GM12878 (cell line): ENCODE measurements at regions not wholly inside any gene's neighbourhood (a gene's known extent, or its start where the extent isn't known, plus 50 kb on each side); places are given as distances from the start of the nearest gene placed in this dataset.

Experiments
- ATAC-seq: fragments of 200-7000 bp; cut with Tn5 transposase; 3 replicates; pipeline ENCODE4 v1.9.1; 2020; ENCODE audit warnings: mild to moderate bottlenecking, moderate library complexity
- BruUV-seq: library from RNA; stranded (reverse); fragments of 400-500 nt; replicated peaks from 2 replicates; lab custom pipeline; 2021; lab: Mats Ljungman, UMichigan
- CTCF ChIA-PET: fragments of 300-600 bp; sonication (Branson Sonifier 250); formaldehyde crosslinking; extraction: SDS; loops from one replicate; lab custom pipeline; 2021; ENCODE audit warnings: inconsistent platforms; lab: Yijun Ruan, JAX
- POLR2A ChIA-PET: fragments of 350-600 bp; formaldehyde crosslinking; extraction: SDS; loops from one replicate; lab custom pipeline; 2021; ENCODE audit warnings: inconsistent platforms; lab: Charles Lee
- RAD21 ChIA-PET: fragments of 300-600 bp; sonication (Branson Sonifier 250); formaldehyde crosslinking; loops from one replicate; lab custom pipeline; 2023; ENCODE audit warnings: antibody characterized with exemption; ENCODE audit not compliant: unreplicated experiment; lab: Charles Lee
- SMC1A ChIA-PET: fragments of 300-600 bp; sonication (Branson Sonifier 250); formaldehyde crosslinking; loops from one replicate; lab custom pipeline; 2023; ENCODE audit not compliant: unreplicated experiment, uncharacterized antibody; lab: Charles Lee
- DNase-seq: peaks from one replicate; pipeline ENCODE4 v3.0.0-alpha.2; 2011; ENCODE audit warnings: low read depth, low spot score
- FAIRE-seq: peaks from 3 replicates; lab custom pipeline; 2011; peaks lifted over from hg19 to GRCh38; lab: Jason Lieb, UNC
- H2AFZ ChIP-seq: 2 replicates; pipeline ENCODE4 v1.6.0; 2011; ENCODE audit warnings: low read depth, low read length, control low read depth; ENCODE audit not compliant: control insufficient read depth
- H3K27ac ChIP-seq: 2 replicates; pipeline ENCODE4 v1.5.1; 2011; ENCODE audit warnings: control low read depth; ENCODE audit not compliant: control insufficient read depth, insufficient read depth
- H3K27me3 ChIP-seq, 2 experiments: replicated peaks in 1 of 2; 2 replicates each; pipeline versions ENCODE4 v1.6.0 to v1.6.1; 2011; ENCODE audit warnings: low read length in 1 of 2; ENCODE audit not compliant: control insufficient read depth in 2 of 2, insufficient read depth in 2 of 2
- H3K36me3 ChIP-seq, 2 experiments: 2 replicates each; pipeline ENCODE4 v1.5.1; 2011; ENCODE audit warnings: low read length in 1 of 2; ENCODE audit not compliant: control insufficient read depth in 2 of 2, insufficient read depth in 2 of 2
- H3K4me1 ChIP-seq: 2 replicates; pipeline ENCODE4 v1.6.1; 2011; ENCODE audit warnings: mild to moderate bottlenecking, low read length, moderate library complexity, mixed read lengths; ENCODE audit not compliant: control insufficient read depth, insufficient read depth
- H3K4me2 ChIP-seq: 2 replicates; pipeline ENCODE4 v1.6.0; 2011; ENCODE audit warnings: control low read depth; ENCODE audit not compliant: control insufficient read depth, insufficient read depth
- H3K4me3 ChIP-seq: fragments of 200-600 bp; sonication (generic); 2 replicates; pipeline ENCODE4 v1.5.1; 2016
- H3K79me2 ChIP-seq: 2 replicates; pipeline ENCODE4 v1.6.0; 2011; ENCODE audit warnings: low read length; ENCODE audit not compliant: control insufficient read depth, insufficient read depth
- H3K9ac ChIP-seq: 2 replicates; pipeline ENCODE4 v1.8.0; 2011; ENCODE audit warnings: low read length, control low read depth, mixed read lengths; ENCODE audit not compliant: control insufficient read depth, insufficient read depth
- H3K9me3 ChIP-seq: replicated peaks from 3 replicates; pipeline ENCODE4 v1.5.1; 2011; ENCODE audit warnings: mild to moderate bottlenecking, low read length; ENCODE audit not compliant: control insufficient read depth, insufficient read depth
- H4K20me1 ChIP-seq: 2 replicates; pipeline ENCODE4 v1.6.0; 2011; ENCODE audit not compliant: control insufficient read depth, insufficient read depth
- BHLHE40 ChIP-seq, 2 experiments: fragments of 450-650 bp in 1 of 2; IDR thresholded peaks; 2 replicates each; pipeline ENCODE4 v1.6.1; 2011 to 2017; ENCODE audit warnings: low read depth in 2 of 2, borderline replicate concordance in 1 of 2, improper control_type of control experiment in 1 of 2, low read length in 1 of 2, mild to moderate bottlenecking in 1 of 2
- CBX3 ChIP-seq: fragments of 200-600 bp; sonication (generic); IDR thresholded peaks from 2 replicates; pipeline ENCODE4 v1.6.1; 2016; ENCODE audit warnings: low read depth, borderline replicate concordance
- ELK1 ChIP-seq: IDR thresholded peaks from 2 replicates; pipeline ENCODE4 v1.6.1; 2012; ENCODE audit warnings: low read depth, low read length, improper control_type of control experiment
- FOXM1 ChIP-seq: IDR thresholded peaks from 2 replicates; pipeline ENCODE4 v1.6.1; 2012; ENCODE audit warnings: low read depth, mild to moderate bottlenecking, inconsistent platforms, low read length, moderate library complexity
- RB1 ChIP-seq: fragments of 450-650 bp; formaldehyde crosslinking; IDR thresholded peaks from 2 replicates; pipeline ENCODE4 v1.6.1; 2017; ENCODE audit warnings: mild to moderate bottlenecking, borderline replicate concordance
- RBBP5 ChIP-seq: fragments of 200-600 bp; sonication (generic); conservative IDR thresholded peaks from 2 replicates; pipeline ENCODE4 v1.6.1; 2016
- RCOR1 ChIP-seq: conservative IDR thresholded peaks from 2 replicates; pipeline ENCODE4 v1.6.1; 2012; ENCODE audit warnings: low read depth, low read length, improper control_type of control experiment
- REST ChIP-seq: IDR thresholded peaks from 2 replicates; pipeline ENCODE4 v1.6.1; 2012; ENCODE audit warnings: mild to moderate bottlenecking, low read depth, low read length
- SMC3 ChIP-seq: IDR thresholded peaks from 2 replicates; pipeline ENCODE4 v1.6.1; 2011; ENCODE audit warnings: low read length, improper control_type of control experiment, borderline replicate concordance
- USF2 ChIP-seq: IDR thresholded peaks from 2 replicates; pipeline ENCODE4 v1.6.1; 2011; ENCODE audit warnings: low read depth, low read length, improper control_type of control experiment, borderline replicate concordance
- ZNF592 ChIP-seq: fragments of 450-650 bp; IDR thresholded peaks from 2 replicates; pipeline ENCODE4 v1.6.1; 2017; ENCODE audit warnings: mild to moderate bottlenecking, moderate library complexity
- ZSCAN29 ChIP-seq: fragments of 450-650 bp; IDR thresholded peaks from 2 replicates; pipeline ENCODE4 v1.6.1; 2017; ENCODE audit warnings: mild to moderate bottlenecking, moderate library complexity
- ZZZ3 ChIP-seq: IDR thresholded peaks from 2 replicates; pipeline ENCODE4 v1.6.1; 2011; ENCODE audit warnings: low read depth; ENCODE audit not compliant: control insufficient read depth, insufficient read length
- in situ Hi-C: fragments of 300-500 bp; cut with MboI; formaldehyde crosslinking; loops from 9 replicates; pipeline ENCODE4 v1.14.3; 2018; ENCODE audit warnings: mixed read lengths
- intact Hi-C: fragments of 100-400 bp; cut with micrococcal nuclease; formaldehyde crosslinking; loops from one replicate; pipeline ENCODE4 v1.14.2; 2022; ENCODE audit not compliant: unreplicated experiment

- in situ Hi-C loops, result no loop called here
- H3K79me2 ChIP-seq, result no peaks in the 10 kb centered on the region
- no peaks in the 10 kb centered on the region; the same call in 1 of the 3 replicates for H3K9me3 ChIP-seq
- FAIRE-seq, result no peak
- H3K9ac ChIP-seq, result no peak overlapping the region
- no peaks in the 10 kb centered on the region for H3K36me3 ChIP-seq
- no peak overlapping the region for H3K4me2 ChIP-seq
- SMC1A ChIA-PET, result no interaction called here
- no peak overlapping the region for H3K27ac ChIP-seq
- no TSS peak for BruUV-seq
- intact Hi-C loops, result no loop called here
- POLR2A ChIA-PET, result no interaction called here
- no peak for ATAC-seq
- H3K4me1 ChIP-seq, result no peaks in the 10 kb centered on the region
- no peak for TF ChIP-seq RBBP5
- TF ChIP-seq ELK1, result no peak
- no peak for TF ChIP-seq ZSCAN29
- TF ChIP-seq RB1, result no peak
- no peak for TF ChIP-seq ZNF592
- no peak for TF ChIP-seq FOXM1
- no peak for TF ChIP-seq USF2
- no peak for TF ChIP-seq SMC3
- no peak for TF ChIP-seq REST
- TF ChIP-seq BHLHE40 (IDR thresholded peaks at IDR 0.05; ENCODE audit: borderline replicate concordance in 1 of 2, low read depth in 2 of 2, low read length in 1 of 2), result no peak
- TF ChIP-seq RCOR1, result no peak
- TF ChIP-seq ZZZ3, result no peak
- TF ChIP-seq CBX3, result no peak
- no peaks in the 10 kb centered on the region for H4K20me1 ChIP-seq
- no peak overlapping the region for H2AFZ ChIP-seq
- CTCF ChIA-PET, result no interaction called here
- DNase-seq, result no peak
- H3K27me3 ChIP-seq, result no peaks in the 10 kb centered on the region
- H3K4me3 ChIP-seq, result no peak overlapping the region
- RAD21 ChIA-PET, result no interaction called here
Measured at GRCh38 chr12:70008944-70009343, 183.9 kb downstream of the MYRFL start.
